ENCODE measurements at regions not wholly inside any gene's neighbourhood (a gene's known extent, or its start where the extent isn't known, plus 50 kb on each side); places are given as distances from the start of the nearest gene placed in this dataset.

- TF ChIP-seq, protein P1, sequence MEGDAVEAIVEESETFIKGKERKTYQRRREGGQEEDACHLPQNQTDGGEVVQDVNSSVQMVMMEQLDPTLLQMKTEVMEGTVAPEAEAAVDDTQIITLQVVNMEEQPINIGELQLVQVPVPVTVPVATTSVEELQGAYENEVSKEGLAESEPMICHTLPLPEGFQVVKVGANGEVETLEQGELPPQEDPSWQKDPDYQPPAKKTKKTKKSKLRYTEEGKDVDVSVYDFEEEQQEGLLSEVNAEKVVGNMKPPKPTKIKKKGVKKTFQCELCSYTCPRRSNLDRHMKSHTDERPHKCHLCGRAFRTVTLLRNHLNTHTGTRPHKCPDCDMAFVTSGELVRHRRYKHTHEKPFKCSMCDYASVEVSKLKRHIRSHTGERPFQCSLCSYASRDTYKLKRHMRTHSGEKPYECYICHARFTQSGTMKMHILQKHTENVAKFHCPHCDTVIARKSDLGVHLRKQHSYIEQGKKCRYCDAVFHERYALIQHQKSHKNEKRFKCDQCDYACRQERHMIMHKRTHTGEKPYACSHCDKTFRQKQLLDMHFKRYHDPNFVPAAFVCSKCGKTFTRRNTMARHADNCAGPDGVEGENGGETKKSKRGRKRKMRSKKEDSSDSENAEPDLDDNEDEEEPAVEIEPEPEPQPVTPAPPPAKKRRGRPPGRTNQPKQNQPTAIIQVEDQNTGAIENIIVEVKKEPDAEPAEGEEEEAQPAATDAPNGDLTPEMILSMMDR (IDR thresholded peaks at IDR 0.05 in 8 of 11, conservative IDR thresholded peaks at IDR 0.05 in 3 of 11): no peak
- no peak for TF ChIP-seq POLR2A (IDR thresholded peaks at IDR 0.05)
- no peak for TF ChIP-seq POLR2AphosphoS5 (IDR thresholded peaks at IDR 0.05)
Measured at GRCh38 chr12:90268574-90268973, 559.9 kb upstream of the ATP2B1 start.

All from spleen (tissue), 7 donors.